Panc1 (cell line): ENCODE measurements at regions not wholly inside any gene's neighbourhood (a gene's known extent, or its start where the extent isn't known, plus 50 kb on each side); places are given as distances from the start of the nearest gene placed in this dataset.

ENCODE experiments used
- ATAC-seq: fragments of 200-7000 bp; cut with Tn5 transposase; 2 replicates; pipeline ENCODE4 v1.9.1; 2020; ENCODE audit warnings: mild to moderate bottlenecking, moderate library complexity
- BruUV-seq: library from RNA; stranded (reverse); fragments of 400-500 nt; replicated peaks from 2 replicates; lab custom pipeline; 2021; lab: Mats Ljungman, UMichigan
- CTCF ChIA-PET: fragments of 300-600 bp; sonication (Branson Sonifier 250); formaldehyde crosslinking; loops from one replicate; lab custom pipeline; 2022; ENCODE audit warnings: antibody characterized with exemption; lab: Charles Lee
- POLR2A ChIA-PET: fragments of 300-600 bp; sonication (Branson Sonifier 250); formaldehyde crosslinking; loops from one replicate; lab custom pipeline; 2022; ENCODE audit warnings: antibody characterized with exemption; lab: Charles Lee
- DNase-seq: peaks from one replicate; pipeline ENCODE4 v3.0.0-alpha.2; 2010; ENCODE audit warnings: low read depth, low spot score
- H3K27ac ChIP-seq: 2 replicates; pipeline ENCODE4 v1.5.1; 2011; ENCODE audit warnings: mild to moderate bottlenecking, low read length, inconsistent platforms
- H3K27me3 ChIP-seq: fragments of 200-500 bp; sonication (Bioruptor generic); 2 replicates; pipeline ENCODE4 v1.6.0; 2014; ENCODE audit warnings: low read length, inconsistent platforms; ENCODE audit not compliant: control insufficient read depth, insufficient read depth
- H3K36me3 ChIP-seq: fragments of 200-500 bp; sonication (Bioruptor generic); 2 replicates; pipeline ENCODE4 v1.5.1; 2014; ENCODE audit warnings: inconsistent platforms, mild to moderate bottlenecking, low read length, moderate library complexity; ENCODE audit not compliant: control insufficient read depth, insufficient read depth
- H3K4me1 ChIP-seq: 2 replicates; pipeline ENCODE4 v1.5.1; 2011; ENCODE audit warnings: inconsistent platforms, mild to moderate bottlenecking, low read length, moderate library complexity; ENCODE audit not compliant: control insufficient read depth, insufficient read depth
- H3K4me3 ChIP-seq, 2 experiments: 2 replicates each; pipeline ENCODE4 v1.5.1; 2011 to 2012; ENCODE audit warnings: low read depth in 2 of 2, low read length in 2 of 2, mild to moderate bottlenecking in 2 of 2, inconsistent platforms in 1 of 2, moderate library complexity in 1 of 2
- H3K9me3 ChIP-seq: fragments of 200-500 bp; sonication (Bioruptor generic); 2 replicates; pipeline ENCODE4 v1.5.1; 2014; ENCODE audit warnings: low read depth, mild to moderate bottlenecking, inconsistent platforms, low read length, moderate library complexity; ENCODE audit not compliant: control insufficient read depth, insufficient read depth
- CTCF ChIP-seq: fragments of 450-650 bp; IDR thresholded peaks from 2 replicates; pipeline ENCODE4 v1.5.1; 2017; ENCODE audit warnings: mild to moderate bottlenecking
- POLR2AphosphoS5 ChIP-seq: IDR thresholded peaks from 2 replicates; pipeline ENCODE4 v1.6.1; 2012; ENCODE audit warnings: mild to moderate bottlenecking, low read depth, low read length, moderate library complexity
- REST ChIP-seq, 2 experiments: IDR thresholded peaks; 2 replicates each; pipeline ENCODE4 v1.6.1; 2011 to 2012; ENCODE audit warnings: low read depth in 2 of 2, control low read depth in 1 of 2, low read length in 1 of 2, mild to moderate bottlenecking in 1 of 2, moderate library complexity in 1 of 2; ENCODE audit not compliant: insufficient read depth in 1 of 2
- SIN3A ChIP-seq: IDR thresholded peaks from 2 replicates; pipeline ENCODE4 v1.6.1; 2012; ENCODE audit warnings: low read depth, mild to moderate bottlenecking, low read length, moderate library complexity, borderline replicate concordance; ENCODE audit not compliant: insufficient read depth
- TCF7L2 ChIP-seq: IDR thresholded peaks from 2 replicates; pipeline ENCODE4 v1.6.1; 2011; ENCODE audit warnings: mild to moderate bottlenecking, low read depth, low read length, inconsistent platforms
- in situ Hi-C: cut with HindIII; loops from 2 replicates; pipeline ENCODE4 v1.10.0; 2016; ENCODE audit warnings: low sequenced_read_pairs, low pct_unique_long_range_greater_than_20kb
- intact Hi-C: fragments of 100-400 bp; cut with micrococcal nuclease; formaldehyde crosslinking; loops from one replicate; pipeline ENCODE4 v1.10.0; 2022; ENCODE audit not compliant: unreplicated experiment

- Histone ChIP-seq H3K27me3 (no peaks in the 10 kb centered on the region), H3K4me3 (no peak overlapping the region), H3K36me3 (no peaks in the 10 kb centered on the region), H3K9me3 (no peaks in the 10 kb centered on the region), H3K27ac (no peak overlapping the region), H3K4me1 (no peaks in the 10 kb centered on the region)
- ATAC-seq, result no peak
- DNase-seq, result no peak
- TF ChIP-seq TCF7L2 (no peak), SIN3A (no peak), REST (IDR thresholded peaks at IDR 0.05; ENCODE audit: insufficient read depth in 1 of 2, low read depth in 2 of 2, low read length in 1 of 2) (no peak), POLR2AphosphoS5 (no peak), CTCF (no peak)
- intact Hi-C loops, result no loop called here
- ChIA-PET CTCF (no interaction called here), POLR2A (no interaction called here)
- in situ Hi-C loops, result no loop called here
- no TSS peak for BruUV-seq
Observed at GRCh38 chr6:105978974-105979373, 107.2 kb upstream of the PRDM1 start.

- H3K4me3 ChIP-seq, result no peak overlapping the region
- intact Hi-C loops (no loop called here), in situ Hi-C loops (no loop called here)
- H3K9me3 ChIP-seq, result peaks cover under 1% of the 10 kb centered on the region; the same call in 1 of the 2 replicates
- ATAC-seq (no peak), DNase-seq (no peak)
- H3K36me3 ChIP-seq, result no peaks in the 10 kb centered on the region
- TF ChIP-seq POLR2AphosphoS5, result no peak
- no peak for TF ChIP-seq CTCF
- TF ChIP-seq REST (IDR thresholded peaks at IDR 0.05; ENCODE audit: insufficient read depth in 1 of 2, low read depth in 2 of 2, low read length in 1 of 2), result no peak
- no peak for TF ChIP-seq SIN3A
- TF ChIP-seq TCF7L2, result no peak
- H3K27ac ChIP-seq, result no peak overlapping the region
- no peaks in the 10 kb centered on the region for H3K4me1 ChIP-seq
- ChIA-PET CTCF (no interaction called here), POLR2A (no interaction called here)
- no peaks in the 10 kb centered on the region for H3K27me3 ChIP-seq
- BruUV-seq, result no TSS peak
Observed at GRCh38 chr6:105977934-105978504, 108.1 kb upstream of the PRDM1 start.
